HuH-7 (cell line): ENCODE measurements at regions not wholly inside any gene's neighbourhood (a gene's known extent, or its start where the extent isn't known, plus 50 kb on each side); places are given as distances from the start of the nearest gene placed in this dataset.
A peak's percentile ranks its signal among the peaks of the same experiment; 100 is the strongest.

Experiments
- DNase-seq: peaks from one replicate; pipeline ENCODE4 v3.0.0; 2011; ENCODE audit warnings: low spot score

DNA sequence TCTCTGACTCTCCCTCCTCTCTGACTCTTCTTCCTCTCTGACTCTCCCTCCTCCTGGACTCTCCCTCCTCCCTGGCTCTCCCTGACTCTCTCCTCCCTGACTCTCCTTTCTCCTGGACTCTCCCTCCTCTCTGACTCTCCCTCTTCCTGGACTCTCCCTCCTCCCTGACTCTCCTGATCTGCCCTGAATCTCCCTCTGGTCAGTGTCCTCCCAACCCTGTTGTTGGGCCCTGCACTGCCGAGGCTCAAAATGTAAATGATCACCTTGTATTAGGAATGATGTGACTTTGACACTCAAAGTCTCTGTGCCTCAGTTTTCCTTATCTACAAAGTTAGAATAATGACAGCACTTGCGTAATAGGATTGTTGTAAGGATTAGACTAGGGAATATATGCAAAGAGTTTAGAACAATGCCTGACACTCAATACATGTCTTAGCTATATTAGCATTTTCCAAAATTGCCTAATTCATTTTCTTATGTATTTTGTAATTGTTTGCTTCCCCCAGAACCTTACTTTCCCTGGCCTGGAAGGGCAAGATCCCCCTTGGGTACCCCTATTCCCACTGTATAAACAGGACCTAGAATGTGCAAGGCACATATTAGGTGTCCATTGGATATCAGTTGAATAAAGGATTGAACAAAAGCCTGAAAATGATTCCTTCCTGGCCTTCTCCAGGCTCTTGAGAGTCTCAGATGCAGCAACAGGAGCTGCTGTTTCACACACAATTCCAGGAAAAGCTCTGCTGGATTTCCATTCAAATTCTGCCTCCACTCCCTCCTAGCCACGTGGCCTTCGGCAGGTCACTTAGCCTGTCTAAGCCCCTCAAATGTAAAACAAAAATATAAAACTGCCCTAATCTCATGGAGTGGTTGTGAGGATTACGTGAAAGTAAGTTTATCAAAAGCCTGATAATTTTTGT, 170.1 kb downstream of the INHBB start:
- DNase-seq = no peak

DNA sequence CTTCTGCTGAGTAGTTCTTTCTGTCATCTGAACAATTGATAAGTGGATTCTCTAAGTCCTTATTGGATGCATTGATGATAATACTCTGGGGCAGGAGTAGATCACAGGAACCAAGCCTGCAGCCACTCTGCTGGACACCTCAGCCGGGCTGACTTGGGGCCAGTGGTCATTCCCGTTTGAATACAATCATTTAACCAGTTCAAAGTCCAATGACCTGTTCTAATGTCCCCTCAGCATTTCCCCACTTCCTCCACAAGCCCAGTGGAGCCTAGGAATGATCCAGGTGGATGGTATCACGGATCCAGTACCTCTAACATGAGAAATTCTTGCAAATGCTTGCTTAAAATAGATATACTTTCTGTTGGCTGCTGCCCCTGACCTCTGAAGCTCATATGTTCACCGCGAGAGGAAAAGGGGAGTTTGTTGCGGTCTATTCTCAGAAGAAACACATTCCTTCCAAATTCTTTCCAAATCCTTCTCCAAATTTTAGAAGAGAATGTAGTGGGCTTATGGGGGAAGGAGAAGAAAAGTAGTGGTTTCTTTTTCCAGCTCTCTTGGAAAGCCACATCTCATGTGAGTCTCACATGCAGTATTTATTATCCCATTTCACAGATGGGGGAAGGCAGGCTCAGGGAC, 170.9 kb downstream of the INHBB start:
- peak; percentile 49 for DNase-seq

DNA sequence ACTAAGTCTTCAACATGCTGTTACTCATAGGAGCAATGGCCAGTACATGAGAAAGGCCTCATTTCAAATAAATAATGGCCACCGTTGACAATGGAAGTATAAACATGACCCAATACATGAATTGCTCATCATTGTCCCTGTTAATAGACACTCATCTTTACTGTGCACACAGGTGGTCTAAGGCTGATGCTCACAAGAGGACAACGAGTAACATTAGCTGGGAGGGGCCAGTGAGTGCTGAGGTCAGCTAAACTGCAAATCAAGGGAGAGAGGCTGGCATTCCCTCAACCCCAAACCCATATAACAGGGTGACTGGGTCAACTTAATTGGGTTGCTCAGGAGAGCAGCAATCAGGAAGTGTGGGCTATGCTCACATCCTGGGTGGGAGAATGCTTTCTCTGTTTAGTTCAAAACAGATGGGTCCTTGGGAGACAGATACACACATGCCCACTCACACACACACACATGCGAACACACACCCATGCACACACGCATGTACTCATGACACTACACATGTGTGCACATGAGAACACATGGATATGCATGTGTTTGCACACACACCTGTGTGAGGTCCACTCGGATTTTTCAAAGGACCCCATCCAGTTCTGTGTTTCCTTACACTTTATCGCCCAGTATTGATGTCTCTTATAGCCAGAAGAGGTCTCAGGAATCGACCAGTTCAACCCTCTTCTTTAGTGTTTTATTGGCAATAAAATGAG, 172.0 kb downstream of the INHBB start:
- DNase-seq = no peak

DNA sequence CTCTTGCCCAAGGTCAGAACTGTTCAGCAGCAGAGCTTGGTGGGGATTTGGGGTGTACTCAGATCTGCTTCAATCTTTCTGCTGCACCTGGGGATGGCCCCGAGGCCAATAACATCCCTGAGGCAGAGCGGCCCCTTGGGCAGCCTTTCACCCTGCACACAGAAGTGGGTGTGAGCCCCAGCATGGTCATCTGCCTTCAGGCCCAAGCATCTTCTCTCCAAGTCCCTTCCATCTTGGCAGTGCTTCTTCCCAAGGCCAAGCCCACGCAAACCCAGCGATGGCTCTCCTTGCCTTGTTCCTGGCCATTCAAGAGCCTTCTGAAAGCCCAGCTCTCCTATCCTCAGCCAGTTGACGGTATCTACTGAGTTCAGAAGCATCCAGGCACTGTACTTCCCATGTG, 172.9 kb downstream of the INHBB start:
- DNase-seq = no peak

DNA sequence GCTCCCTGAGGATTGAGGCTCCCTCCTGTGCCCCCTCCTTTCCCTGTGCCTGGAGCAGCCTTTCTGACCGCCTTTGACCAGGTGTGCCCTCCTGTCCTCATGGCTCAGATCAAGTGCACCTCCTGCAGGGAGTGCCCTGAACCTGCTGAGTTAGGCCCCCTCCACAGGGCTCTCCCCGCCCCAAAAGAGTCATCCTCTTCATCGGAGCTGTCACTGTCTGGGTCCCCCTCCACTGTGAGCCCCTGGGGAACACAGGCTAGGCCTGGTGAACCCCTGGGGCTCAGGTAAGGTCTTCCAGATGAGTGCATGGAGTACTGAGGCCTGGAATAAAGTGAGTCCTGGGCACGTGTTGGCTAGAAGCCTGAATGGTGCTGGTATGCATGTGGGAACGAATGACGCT, 173.5 kb downstream of the INHBB start:
- no peak for DNase-seq

DNA sequence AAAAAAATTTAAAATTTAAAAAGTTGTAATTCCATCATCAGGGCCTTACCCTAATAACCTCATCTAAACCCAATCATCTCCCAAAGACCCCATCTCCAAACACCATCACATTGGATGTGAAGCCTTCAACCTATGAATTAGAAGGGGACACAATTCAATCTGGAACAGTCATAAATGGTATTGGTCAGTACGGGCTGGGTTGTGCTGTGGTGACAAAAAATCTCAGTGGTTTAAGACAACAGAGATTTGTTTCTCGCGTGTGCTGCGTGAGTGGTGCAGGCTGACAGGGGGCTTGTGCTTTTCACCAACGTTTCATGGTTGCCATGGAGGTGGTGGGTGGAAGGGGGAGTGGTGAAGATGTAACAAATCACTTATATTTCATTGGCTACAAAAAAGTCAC, 174.5 kb downstream of the INHBB start:
- no peak for DNase-seq

DNA sequence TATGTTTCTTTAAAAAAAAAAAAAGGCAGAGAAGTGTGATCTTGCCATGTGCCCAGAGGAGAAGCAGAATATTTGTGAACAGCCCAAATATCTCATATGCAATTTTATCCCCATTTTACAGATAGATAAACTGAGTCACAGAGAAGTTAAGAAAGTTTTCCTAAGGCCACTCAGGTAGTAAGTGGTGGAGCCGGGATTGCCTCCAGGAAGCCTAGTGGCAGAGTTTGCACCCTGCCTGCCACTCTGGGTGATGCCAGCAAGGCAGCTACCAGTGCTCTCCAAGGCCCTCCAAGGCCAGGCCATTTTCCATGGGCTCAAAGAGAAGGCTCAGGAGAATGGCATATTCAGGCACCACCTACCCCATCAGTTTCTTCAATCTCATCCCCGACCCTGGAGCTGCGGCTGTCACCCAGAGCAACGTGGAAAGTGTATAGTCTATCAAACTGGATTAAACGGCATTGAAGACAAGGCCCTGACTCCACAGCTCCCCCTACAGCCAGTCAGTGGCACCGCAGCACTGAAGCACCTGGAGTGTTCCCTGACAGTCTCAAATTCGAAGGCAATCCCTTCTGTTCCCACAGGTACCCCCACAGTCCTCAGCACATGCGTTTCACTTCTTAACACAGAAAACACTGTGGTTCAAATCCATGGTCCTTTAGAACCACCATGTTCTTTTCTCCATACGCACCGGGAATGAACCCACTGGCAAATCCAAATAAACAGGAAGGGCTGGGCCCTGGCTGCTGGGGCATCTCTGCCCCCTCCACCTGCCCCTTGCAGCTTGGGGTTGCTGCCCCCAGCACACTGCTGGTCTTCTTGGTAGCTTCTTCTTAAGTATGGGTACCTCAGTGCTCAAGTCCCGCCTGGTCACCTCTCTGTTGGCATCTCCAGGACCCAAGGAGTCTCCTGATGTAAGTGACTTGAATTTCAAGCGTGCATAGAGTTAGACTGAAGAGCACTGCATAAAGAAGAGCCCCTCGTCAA, 175.3 kb downstream of the INHBB start:
- peak; percentile 62 for DNase-seq

DNA sequence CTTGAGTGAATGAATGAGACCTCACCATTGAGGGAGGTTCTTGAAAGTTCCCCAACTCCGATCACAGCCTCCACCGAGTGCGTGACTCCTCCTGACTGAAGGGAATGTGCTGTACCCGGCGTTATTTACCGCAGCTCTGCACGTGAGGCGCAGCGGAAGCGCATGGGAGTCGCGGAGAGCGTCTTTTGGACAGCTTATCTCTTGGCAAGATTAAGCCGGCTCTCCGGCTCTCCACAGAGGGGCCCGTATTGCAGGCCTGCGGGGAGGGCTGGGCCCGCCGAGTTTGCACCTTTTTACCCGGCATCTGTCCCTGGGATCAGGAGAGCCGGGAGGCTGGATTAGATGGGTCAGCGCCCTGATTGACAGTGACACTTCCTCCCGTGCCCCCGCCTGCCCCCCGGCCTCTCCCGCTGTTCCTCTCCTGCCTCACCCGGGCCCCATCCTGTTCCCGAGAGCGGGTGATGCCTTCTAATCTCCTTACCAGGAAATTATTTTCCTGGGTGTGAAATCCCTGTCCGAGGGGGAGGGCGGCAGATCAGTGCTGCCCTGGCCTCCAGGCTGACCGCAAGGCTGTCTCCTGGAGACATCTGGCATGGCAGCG, 176.3 kb downstream of the INHBB start:
- DNase-seq = no peak

DNA sequence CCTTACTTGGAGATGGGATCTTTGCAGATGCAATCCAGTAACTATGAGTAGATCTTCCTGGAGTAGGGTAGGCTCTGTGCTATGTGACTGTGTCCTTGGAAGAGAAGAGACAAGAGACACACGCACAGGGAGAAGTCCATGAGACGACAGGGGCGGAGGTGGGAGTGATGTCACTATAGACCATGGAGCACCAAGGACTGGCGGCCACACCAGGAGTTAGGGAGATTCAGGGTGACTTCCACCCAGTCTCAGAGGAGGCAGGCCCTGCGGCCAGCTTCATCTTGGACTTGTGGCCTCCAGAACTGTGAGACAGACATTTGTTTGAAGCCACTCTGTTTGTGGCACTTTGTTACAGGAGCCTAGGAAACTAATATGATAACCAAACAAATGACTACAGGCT, 177.8 kb downstream of the INHBB start:
- no peak for DNase-seq

DNA sequence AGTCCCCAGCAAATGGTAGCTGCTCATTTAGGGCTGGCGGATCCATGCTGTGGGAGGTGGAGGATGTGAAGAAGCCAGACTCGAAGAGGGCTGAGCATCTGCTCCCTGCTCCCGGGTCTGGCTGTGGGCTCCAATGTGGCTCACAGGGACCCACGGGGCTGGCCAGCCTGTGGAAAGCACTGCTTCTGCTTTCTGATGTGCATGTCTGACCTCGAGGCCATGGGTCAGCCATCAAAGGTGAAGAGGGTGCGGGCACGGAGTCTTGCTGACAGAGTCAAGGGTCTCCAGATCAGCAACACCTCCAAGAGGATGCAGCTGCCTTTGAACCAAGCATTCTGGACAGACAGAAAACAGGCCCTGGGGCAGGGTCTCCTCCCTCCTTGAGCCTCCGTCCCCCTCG, 178.2 kb downstream of the INHBB start:
- DNase-seq = no peak

DNA sequence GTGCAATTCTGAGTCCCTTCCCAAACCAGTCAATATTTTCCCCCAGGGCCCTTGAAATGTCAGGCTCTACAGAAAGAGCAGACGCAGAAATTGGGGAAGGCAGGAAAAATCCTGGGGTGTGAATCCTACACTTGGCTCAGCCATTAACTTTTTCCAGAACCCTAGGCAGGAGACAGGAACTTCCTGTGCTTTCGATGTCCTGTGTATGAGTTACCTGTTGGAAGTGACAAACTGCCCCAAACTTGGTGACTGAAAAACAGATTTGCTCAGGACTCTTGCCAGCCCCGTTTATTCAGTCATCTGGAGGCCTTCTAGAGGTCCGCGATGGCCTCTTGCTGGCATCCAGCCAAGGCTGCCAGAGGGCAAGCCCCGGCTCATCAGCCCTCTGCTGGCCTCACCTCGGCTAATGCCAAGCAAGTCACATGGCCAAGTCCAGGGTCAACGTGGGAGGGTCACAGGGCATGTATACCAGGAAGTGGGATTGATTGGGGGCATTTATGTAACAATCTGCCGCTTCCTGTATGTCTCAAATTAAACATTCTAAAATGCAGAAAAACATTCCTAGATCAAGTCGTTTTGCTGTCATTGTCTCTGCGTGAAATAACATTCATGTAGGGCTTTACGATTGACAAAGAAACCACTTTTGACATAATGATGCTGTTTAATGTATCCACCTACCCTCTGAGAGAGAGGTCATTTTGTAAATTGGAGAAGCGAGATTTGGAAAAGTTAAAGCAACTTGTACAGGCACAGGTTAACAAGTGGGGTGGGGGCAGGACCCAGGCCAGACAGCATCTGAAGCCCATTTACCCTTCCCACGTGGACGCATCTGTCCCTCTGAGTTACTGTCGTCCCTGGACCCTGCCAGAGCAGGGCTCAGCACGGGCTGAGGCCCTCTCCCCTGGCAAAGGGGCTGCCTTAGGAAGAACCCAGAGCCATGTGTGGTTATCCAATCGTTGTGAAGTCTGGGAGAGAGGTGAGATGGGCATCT, 179.4 kb downstream of the INHBB start:
- peak; percentile 36 for DNase-seq

DNA sequence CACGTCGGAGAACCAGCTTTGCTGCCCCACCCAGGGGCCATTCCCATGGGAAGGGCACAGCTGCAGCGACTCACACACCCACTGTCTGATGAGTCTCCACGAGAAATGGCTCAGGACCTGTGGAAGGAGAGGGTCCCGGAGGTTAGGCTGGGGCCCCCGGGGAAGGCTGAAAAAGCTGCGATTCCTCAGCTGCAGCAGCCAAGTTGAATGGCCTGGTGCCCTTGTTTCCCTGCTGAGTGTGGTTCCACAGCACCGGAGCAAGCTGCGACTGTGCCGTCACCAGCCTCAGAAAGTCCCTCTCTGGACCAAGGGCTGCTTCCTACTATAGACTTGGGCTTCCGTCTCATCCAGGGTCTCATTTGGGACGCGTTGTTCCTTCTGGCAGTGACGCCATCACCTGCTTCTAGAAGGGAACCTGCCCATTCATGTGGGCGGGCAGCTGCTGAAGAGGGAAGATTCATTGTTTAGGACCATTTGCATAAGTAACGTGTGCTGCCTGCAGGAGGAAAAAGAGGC, 180.2 kb downstream of the INHBB start:
- DNase-seq = no peak

DNA sequence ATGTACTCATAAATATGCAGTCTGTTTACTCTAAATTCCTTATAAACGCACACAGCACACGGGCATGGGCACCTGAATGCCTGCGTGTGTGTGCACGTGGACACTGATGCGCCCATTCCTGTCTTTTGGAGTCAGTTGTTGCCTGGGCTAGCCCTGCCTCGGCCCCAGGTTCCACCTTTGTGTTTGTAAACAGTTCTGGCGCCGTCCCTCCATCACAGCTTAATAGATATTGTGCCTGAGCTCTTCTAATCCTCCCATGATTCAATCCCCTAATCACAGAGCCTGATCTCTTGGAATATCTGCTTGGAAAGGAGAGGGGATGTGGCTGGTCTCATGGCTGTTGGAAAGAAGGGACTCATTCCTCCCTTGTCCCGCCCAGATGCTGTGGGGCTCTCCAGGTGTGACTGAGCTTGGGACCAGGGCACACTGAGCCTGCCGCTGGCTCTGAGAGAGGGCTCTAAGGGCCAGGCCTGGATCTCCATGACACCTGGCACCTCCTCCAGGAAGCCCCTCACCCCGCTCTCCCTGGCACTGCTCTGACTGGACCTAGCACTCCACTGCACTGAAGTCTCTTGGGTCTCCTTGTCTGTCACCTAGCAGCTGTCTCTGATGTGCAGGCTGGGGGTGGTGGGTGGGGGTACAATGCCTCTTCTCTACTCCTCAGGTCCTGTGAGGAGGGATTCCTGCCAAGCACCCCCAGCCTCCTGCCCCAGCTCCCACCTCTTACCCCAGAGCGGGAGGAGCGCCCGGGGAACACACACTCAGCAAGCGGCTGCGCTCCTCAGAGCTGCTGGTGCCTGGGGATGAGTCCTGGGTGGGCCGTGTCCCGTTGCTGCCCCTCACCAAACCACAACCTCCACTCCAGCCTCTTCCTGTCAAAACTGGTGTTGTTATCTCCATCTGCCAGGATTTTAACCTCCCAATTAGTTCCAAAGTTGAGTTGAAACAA, 181.3 kb downstream of the INHBB start:
- no peak for DNase-seq

DNA sequence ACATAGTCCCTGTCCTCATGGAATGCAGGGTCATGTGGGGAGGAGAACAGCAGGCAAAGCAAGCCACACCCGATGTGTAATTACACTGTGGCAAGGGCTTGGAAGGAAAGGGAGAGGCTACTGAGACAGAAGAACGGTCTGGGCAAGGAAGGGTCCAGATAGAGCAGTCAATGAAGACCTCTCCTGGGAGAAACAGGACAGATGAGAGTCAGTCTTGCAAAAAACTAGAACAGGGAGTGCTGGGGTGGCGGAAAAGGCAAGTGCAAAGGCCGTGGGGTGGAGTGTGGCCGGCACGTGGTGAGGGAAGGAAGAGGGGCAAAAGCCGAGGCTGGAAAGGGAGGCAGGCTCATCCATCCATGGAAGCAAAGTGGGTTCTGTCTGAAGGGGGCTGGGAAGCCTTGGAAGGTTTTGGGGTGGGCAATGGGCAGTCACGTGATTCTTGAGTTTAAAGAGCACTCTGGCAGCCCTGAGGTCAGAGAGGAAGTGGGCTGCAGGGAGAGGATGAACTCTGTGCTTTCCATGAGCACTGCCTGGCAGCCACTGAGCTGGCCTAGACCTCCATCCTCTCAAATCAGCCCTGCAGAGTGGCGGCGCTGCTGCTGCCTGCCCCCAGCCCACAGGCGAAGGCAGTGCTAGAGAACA, 182.2 kb downstream of the INHBB start:
- DNase-seq = no peak

DNA sequence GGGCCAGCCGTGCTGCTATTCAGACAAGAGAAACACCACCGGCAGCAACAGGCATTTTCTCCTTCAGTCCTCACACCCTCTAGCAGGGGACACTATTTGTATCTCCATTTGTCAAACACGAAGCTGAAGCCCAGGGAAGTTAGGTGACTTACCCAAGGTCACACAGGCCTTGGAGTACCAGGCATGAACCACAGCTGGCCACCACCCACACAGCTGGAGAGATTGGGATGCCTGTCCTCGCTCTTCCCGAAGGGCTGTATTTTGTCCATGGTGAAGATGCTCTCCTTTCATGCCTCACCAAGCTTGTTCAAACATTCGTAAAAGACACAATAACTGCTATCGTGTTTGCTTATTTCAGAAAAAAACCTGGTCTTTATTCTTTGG, 182.7 kb downstream of the INHBB start:
- no peak for DNase-seq

DNA sequence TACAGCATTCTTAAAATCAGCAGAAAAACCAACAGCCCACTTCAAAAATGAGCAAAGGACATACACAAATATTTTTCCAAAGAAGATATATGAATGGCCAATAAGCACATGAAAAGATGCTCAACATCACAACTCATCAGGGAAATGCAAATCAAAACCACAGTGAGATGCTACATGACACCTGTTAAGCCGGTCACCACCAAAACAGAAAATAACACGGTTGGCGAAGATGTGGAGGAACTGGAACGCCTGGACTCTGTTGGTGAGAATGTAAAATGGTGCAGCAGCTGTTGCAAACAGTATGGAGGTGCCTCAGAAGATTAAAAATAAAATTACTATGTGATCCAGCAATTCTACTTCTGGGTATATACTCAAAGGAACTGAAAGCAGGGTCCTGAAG, 184.8 kb downstream of the INHBB start:
- DNase-seq = no peak

DNA sequence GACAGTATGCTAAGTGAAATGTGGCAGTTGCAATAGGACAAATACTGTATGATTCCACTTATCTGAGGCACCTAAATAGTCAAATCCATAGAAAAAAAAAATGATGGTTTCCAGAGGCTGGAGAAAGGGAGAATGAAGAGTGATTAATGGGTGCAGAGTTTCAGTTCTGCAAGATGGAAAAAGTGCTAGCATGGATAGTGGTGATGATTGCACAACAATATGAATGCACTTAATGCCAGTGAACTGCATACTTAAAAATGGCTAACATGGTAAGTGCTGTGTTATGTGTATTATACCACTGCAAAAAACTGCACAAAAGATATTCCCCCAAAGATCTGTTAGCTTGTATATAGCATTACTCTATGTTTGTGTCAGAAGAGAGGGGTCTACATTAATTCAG, 185.4 kb downstream of the INHBB start:
- DNase-seq = no peak
